Peyer's patch (tissue), 4 donors: ENCODE measurements at regions not wholly inside any gene's neighbourhood (a gene's known extent, or its start where the extent isn't known, plus 50 kb on each side); places are given as distances from the start of the nearest gene placed in this dataset.

ENCODE experiments used
- DNase-seq, 3 donors: peaks; one replicate each; pipeline ENCODE4 v3.0.0-alpha.2; 2017 to 2019
- H3K27ac ChIP-seq, 4 donors: fragments of 200-600 bp; sonication (generic); one replicate each; pipeline ENCODE4 v1.5.1; 2016 to 2019
- H3K27me3 ChIP-seq, 2 donors: fragments of 200-600 bp; sonication (generic); one replicate each; pipeline ENCODE4 v1.5.1; 2019
- H3K36me3 ChIP-seq, 3 donors: fragments of 200-600 bp; sonication (generic); one replicate each; pipeline ENCODE4 v1.5.1; 2016 to 2019
- H3K4me1 ChIP-seq, 4 donors: fragments of 200-600 bp; sonication (generic); one replicate each; pipeline ENCODE4 v1.5.1; 2016 to 2019
- H3K4me3 ChIP-seq, 4 donors: fragments of 200-600 bp; sonication (generic); 1 replicate in 3 of 4; 2 replicates in 1 of 4; pipeline ENCODE4 v1.5.1; 2016 to 2019; ENCODE audit warnings: mild to moderate bottlenecking in 1 of 4
- H3K9me3 ChIP-seq, 4 donors: fragments of 200-600 bp; sonication (generic); one replicate each; pipeline ENCODE4 v1.5.1; 2016 to 2019; ENCODE audit warnings: mild to moderate bottlenecking in 1 of 4
- CTCF ChIP-seq, 6 experiments: fragments of 450-650 bp in 4 of 6; fragments of 200-600 bp in 2 of 6; sonication (generic) in 1 of 6; IDR thresholded peaks; one replicate each; pipeline ENCODE4 v1.5.1; 2017 to 2019; ENCODE audit warnings: antibody characterized with exemption in 6 of 6, mild to moderate bottlenecking in 3 of 6, moderate library complexity in 1 of 6
- POLR2A ChIP-seq, 2 donors: fragments of 450-650 bp; IDR thresholded peaks; one replicate each; pipeline ENCODE4 v1.5.1; 2017; ENCODE audit warnings: antibody characterized with exemption in 2 of 2, mild to moderate bottlenecking in 2 of 2, moderate library complexity in 2 of 2

GRCh38 chr7:54653905-54654304 lies 105.1 kb downstream of the SEC61G start:
- TF ChIP-seq CTCF (IDR thresholded peaks at IDR 0.05) = no peak
- no peak for TF ChIP-seq POLR2A (IDR thresholded peaks at IDR 0.05)
- no peaks in the 10 kb centered on the region for H3K36me3 ChIP-seq
- no peak overlapping the region for H3K4me3 ChIP-seq

GRCh38 chr7:54643064-54643463 lies 100.9 kb downstream of the VSTM2A start:
- Histone ChIP-seq H3K27ac (no peak overlapping the region), H3K4me1 (no peaks in the 10 kb centered on the region), H3K9me3 (no peaks in the 10 kb centered on the region), H3K27me3 (no peaks in the 10 kb centered on the region), H3K36me3 (no peaks in the 10 kb centered on the region), H3K4me3 (no peak overlapping the region)
- TF ChIP-seq CTCF (IDR thresholded peaks at IDR 0.05) (no peak), POLR2A (IDR thresholded peaks at IDR 0.05) (no peak)
- DNase-seq = no peak

More at GRCh38 chr7:54653905-54654304, 105.1 kb downstream of the SEC61G start:
- no peaks in the 10 kb centered on the region for H3K4me1 ChIP-seq
- H3K9me3 ChIP-seq = no peaks in the 10 kb centered on the region
- no peak for DNase-seq
- H3K27ac ChIP-seq = no peak overlapping the region
- no peaks in the 10 kb centered on the region for H3K27me3 ChIP-seq

GRCh38 chr7:54637712-54638396 lies 95.7 kb downstream of the VSTM2A start:
- Histone ChIP-seq H3K4me3 (no peak overlapping the region), H3K36me3 (no peaks in the 10 kb centered on the region), H3K9me3 (no peaks in the 10 kb centered on the region), H3K4me1 (no peaks in the 10 kb centered on the region), H3K27me3 (no peaks in the 10 kb centered on the region), H3K27ac (no peak overlapping the region)
- DNase-seq = no peak
- TF ChIP-seq CTCF (IDR thresholded peaks at IDR 0.05) (no peak), POLR2A (IDR thresholded peaks at IDR 0.05) (no peak)

GRCh38 chr7:54632696-54633095 lies 90.5 kb downstream of the VSTM2A start:
- Histone ChIP-seq H3K9me3 (no peaks in the 10 kb centered on the region), H3K36me3 (no peaks in the 10 kb centered on the region), H3K27ac (no peak overlapping the region), H3K4me3 (no peak overlapping the region), H3K4me1 (no peaks in the 10 kb centered on the region), H3K27me3 (no peaks in the 10 kb centered on the region)
- DNase-seq = no peak
- TF ChIP-seq POLR2A (IDR thresholded peaks at IDR 0.05) (no peak), CTCF (IDR thresholded peaks at IDR 0.05) (no peak)

- no peak overlapping the region for H3K27ac ChIP-seq
- no peaks in the 10 kb centered on the region for H3K36me3 ChIP-seq
- H3K4me1 ChIP-seq = no peaks in the 10 kb centered on the region
- no peak overlapping the region for H3K4me3 ChIP-seq
- TF ChIP-seq CTCF (IDR thresholded peaks at IDR 0.05) = no peak
- H3K27me3 ChIP-seq = no peaks in the 10 kb centered on the region
- H3K9me3 ChIP-seq = no peaks in the 10 kb centered on the region
- DNase-seq = no peak
These were observed 87.6 kb downstream of the VSTM2A start for GRCh38 chr7:54629771-54630170.
